GM23338 (cell line): ENCODE measurements at regions not wholly inside any gene's neighbourhood (a gene's known extent, or its start where the extent isn't known, plus 50 kb on each side); places are given as distances from the start of the nearest gene placed in this dataset.

Experiments used
- ATAC-seq: fragments of 200-7000 bp; cut with Tn5 transposase; 3 replicates; pipeline ENCODE4 v1.9.1; 2020
- DNase-seq: peaks from one replicate; pipeline ENCODE4 v3.0.0-alpha.2; 2015; ENCODE audit warnings: low spot score
- H2AFZ ChIP-seq: fragments of 200-600 bp; sonication (generic); 2 replicates; pipeline ENCODE4 v1.8.0; 2016; ENCODE audit warnings: antibody characterized with exemption, mild to moderate bottlenecking, moderate library complexity
- H3F3A ChIP-seq: fragments of 200-600 bp; sonication (generic); replicated peaks from 2 replicates; pipeline ENCODE4 v1.8.0; 2017; ENCODE audit warnings: antibody characterized with exemption, mixed run types, low read depth
- H3K27ac ChIP-seq: fragments of 200-600 bp; sonication (generic); 2 replicates; pipeline ENCODE4 v1.6.1; 2016; ENCODE audit warnings: low read depth
- H3K27me3 ChIP-seq: fragments of 200-600 bp; sonication (generic); 2 replicates; pipeline ENCODE4 v1.8.0; 2016; ENCODE audit warnings: mild to moderate bottlenecking, mixed run types, moderate library complexity; ENCODE audit not compliant: insufficient read depth
- H3K36me3 ChIP-seq: fragments of 200-600 bp; sonication (generic); 2 replicates; pipeline ENCODE4 v1.8.0; 2016; ENCODE audit warnings: mild to moderate bottlenecking; ENCODE audit not compliant: insufficient read depth
- H3K4me1 ChIP-seq: fragments of 200-600 bp; sonication (generic); 2 replicates; pipeline ENCODE4 v1.8.0; 2016; ENCODE audit warnings: mild to moderate bottlenecking, moderate library complexity; ENCODE audit not compliant: insufficient read depth
- H3K4me2 ChIP-seq: fragments of 200-600 bp; sonication (generic); 2 replicates; pipeline ENCODE4 v1.7.1; 2017; ENCODE audit warnings: mixed run types
- H3K4me3 ChIP-seq: fragments of 200-600 bp; sonication (generic); 2 replicates; pipeline ENCODE4 v1.6.1; 2016; ENCODE audit warnings: mixed run types
- H3K79me2 ChIP-seq: fragments of 200-600 bp; sonication (generic); replicated peaks from 2 replicates; pipeline ENCODE4 v1.8.0; 2017; ENCODE audit warnings: mild to moderate bottlenecking; ENCODE audit not compliant: insufficient read depth
- H3K9me2 ChIP-seq: fragments of 200-600 bp; sonication (generic); 2 replicates; pipeline ENCODE4 v1.8.0; 2017; ENCODE audit not compliant: insufficient read depth
- H4K20me1 ChIP-seq: fragments of 200-600 bp; sonication (generic); replicated peaks from 2 replicates; pipeline ENCODE4 v1.8.0; 2017; ENCODE audit warnings: mild to moderate bottlenecking; ENCODE audit not compliant: insufficient read depth
- H3K27ac Mint-ChIP-seq: 2 replicates; pipeline ENCODE4 v1.8.0; 2020; ENCODE audit warnings: inconsistent platforms, mild to moderate bottlenecking, moderate library complexity, mixed read lengths
- H3K27me3 Mint-ChIP-seq: 3 replicates; pipeline ENCODE4 v1.8.0; 2022; ENCODE audit warnings: low read depth, mild to moderate bottlenecking, moderate library complexity, mixed read lengths, inconsistent platforms; ENCODE audit not compliant: insufficient read depth, poor library complexity
- H3K36me3 Mint-ChIP-seq: 3 replicates; pipeline ENCODE4 v1.8.0; 2021; ENCODE audit warnings: low read depth, mild to moderate bottlenecking, inconsistent platforms, moderate library complexity, mixed read lengths
- H3K4me1 Mint-ChIP-seq: 3 replicates; pipeline ENCODE4 v1.8.0; 2020; ENCODE audit warnings: mild to moderate bottlenecking, inconsistent platforms, mixed read lengths
- H3K4me3 Mint-ChIP-seq: 3 replicates; pipeline ENCODE4 v1.8.0; 2021; ENCODE audit warnings: moderate library complexity, mild to moderate bottlenecking, inconsistent platforms, mixed read lengths
- H3K9me3 Mint-ChIP-seq: 3 replicates; pipeline ENCODE4 v1.8.0; 2020; ENCODE audit warnings: moderate library complexity, mild to moderate bottlenecking, inconsistent platforms, mixed read lengths
- CREB1 ChIP-seq: fragments of 250-450 bp; sonication (Bioruptor Pico); IDR thresholded peaks from 2 replicates; pipeline ENCODE4 v1.5.0; 2020; ENCODE audit warnings: low read depth, mild to moderate bottlenecking, moderate library complexity
- CTCF ChIP-seq, 2 experiments: fragments of 200-600 bp in 1 of 2; sonication (generic) in 1 of 2; conservative IDR thresholded peaks; 2 replicates each; pipeline versions ENCODE4 v1.5.1 to v1.6.1; 2016 to 2017; ENCODE audit warnings: antibody characterized with exemption in 2 of 2, low read depth in 2 of 2, mild to moderate bottlenecking in 2 of 2, moderate library complexity in 1 of 2
- EZH2 ChIP-seq: fragments of 200-600 bp; sonication (generic); IDR thresholded peaks from one replicate; pipeline ENCODE4 v1.8.0; 2017; ENCODE audit warnings: antibody characterized with exemption, mild to moderate bottlenecking, low read depth; ENCODE audit not compliant: unreplicated experiment
- JUNB ChIP-seq: IDR thresholded peaks from one replicate; pipeline ENCODE4 v1.6.1; 2016; ENCODE audit warnings: antibody characterized with exemption; ENCODE audit not compliant: unreplicated experiment
- NANOG ChIP-seq: IDR thresholded peaks from 2 replicates; pipeline ENCODE4 v1.6.1; 2016; ENCODE audit warnings: antibody characterized with exemption, borderline replicate concordance
- POLR2AphosphoS5 ChIP-seq: IDR thresholded peaks from 2 replicates; pipeline ENCODE4 v1.6.1; 2016; ENCODE audit warnings: antibody characterized with exemption, low read depth
- REST ChIP-seq: IDR thresholded peaks from one replicate; pipeline ENCODE4 v1.6.1; 2018; ENCODE audit warnings: antibody characterized with exemption; ENCODE audit not compliant: unreplicated experiment
- STAT1 ChIP-seq: IDR thresholded peaks from one replicate; pipeline ENCODE4 v1.6.1; 2016; ENCODE audit warnings: antibody characterized with exemption; ENCODE audit not compliant: unreplicated experiment
- ZNF114 ChIP-seq: fragments of 250-450 bp; sonication (Bioruptor Pico); IDR thresholded peaks from 2 replicates; pipeline ENCODE4 v1.5.0; 2020; ENCODE audit warnings: mild to moderate bottlenecking, moderate library complexity
- ZNF331 ChIP-seq: fragments of 250-450 bp; sonication (Bioruptor Pico); IDR thresholded peaks from 2 replicates; pipeline ENCODE4 v1.5.0; 2020; ENCODE audit warnings: low read depth, mild to moderate bottlenecking, moderate library complexity
- TF ChIP-seq, protein P1 (sequence below): fragments of 250-450 bp; sonication (Bioruptor Pico); IDR thresholded peaks from 2 replicates; pipeline ENCODE4 v1.5.0; 2020; ENCODE audit warnings: mild to moderate bottlenecking, moderate library complexity
- TF ChIP-seq, protein P2 (sequence below): IDR thresholded peaks from 2 replicates; pipeline ENCODE4 v1.6.1; 2016; ENCODE audit warnings: antibody characterized with exemption

GRCh38 chr12:94815450-94815849 lies 165.1 kb upstream of the TMCC3 start (continued):
- TF ChIP-seq, protein P1, sequence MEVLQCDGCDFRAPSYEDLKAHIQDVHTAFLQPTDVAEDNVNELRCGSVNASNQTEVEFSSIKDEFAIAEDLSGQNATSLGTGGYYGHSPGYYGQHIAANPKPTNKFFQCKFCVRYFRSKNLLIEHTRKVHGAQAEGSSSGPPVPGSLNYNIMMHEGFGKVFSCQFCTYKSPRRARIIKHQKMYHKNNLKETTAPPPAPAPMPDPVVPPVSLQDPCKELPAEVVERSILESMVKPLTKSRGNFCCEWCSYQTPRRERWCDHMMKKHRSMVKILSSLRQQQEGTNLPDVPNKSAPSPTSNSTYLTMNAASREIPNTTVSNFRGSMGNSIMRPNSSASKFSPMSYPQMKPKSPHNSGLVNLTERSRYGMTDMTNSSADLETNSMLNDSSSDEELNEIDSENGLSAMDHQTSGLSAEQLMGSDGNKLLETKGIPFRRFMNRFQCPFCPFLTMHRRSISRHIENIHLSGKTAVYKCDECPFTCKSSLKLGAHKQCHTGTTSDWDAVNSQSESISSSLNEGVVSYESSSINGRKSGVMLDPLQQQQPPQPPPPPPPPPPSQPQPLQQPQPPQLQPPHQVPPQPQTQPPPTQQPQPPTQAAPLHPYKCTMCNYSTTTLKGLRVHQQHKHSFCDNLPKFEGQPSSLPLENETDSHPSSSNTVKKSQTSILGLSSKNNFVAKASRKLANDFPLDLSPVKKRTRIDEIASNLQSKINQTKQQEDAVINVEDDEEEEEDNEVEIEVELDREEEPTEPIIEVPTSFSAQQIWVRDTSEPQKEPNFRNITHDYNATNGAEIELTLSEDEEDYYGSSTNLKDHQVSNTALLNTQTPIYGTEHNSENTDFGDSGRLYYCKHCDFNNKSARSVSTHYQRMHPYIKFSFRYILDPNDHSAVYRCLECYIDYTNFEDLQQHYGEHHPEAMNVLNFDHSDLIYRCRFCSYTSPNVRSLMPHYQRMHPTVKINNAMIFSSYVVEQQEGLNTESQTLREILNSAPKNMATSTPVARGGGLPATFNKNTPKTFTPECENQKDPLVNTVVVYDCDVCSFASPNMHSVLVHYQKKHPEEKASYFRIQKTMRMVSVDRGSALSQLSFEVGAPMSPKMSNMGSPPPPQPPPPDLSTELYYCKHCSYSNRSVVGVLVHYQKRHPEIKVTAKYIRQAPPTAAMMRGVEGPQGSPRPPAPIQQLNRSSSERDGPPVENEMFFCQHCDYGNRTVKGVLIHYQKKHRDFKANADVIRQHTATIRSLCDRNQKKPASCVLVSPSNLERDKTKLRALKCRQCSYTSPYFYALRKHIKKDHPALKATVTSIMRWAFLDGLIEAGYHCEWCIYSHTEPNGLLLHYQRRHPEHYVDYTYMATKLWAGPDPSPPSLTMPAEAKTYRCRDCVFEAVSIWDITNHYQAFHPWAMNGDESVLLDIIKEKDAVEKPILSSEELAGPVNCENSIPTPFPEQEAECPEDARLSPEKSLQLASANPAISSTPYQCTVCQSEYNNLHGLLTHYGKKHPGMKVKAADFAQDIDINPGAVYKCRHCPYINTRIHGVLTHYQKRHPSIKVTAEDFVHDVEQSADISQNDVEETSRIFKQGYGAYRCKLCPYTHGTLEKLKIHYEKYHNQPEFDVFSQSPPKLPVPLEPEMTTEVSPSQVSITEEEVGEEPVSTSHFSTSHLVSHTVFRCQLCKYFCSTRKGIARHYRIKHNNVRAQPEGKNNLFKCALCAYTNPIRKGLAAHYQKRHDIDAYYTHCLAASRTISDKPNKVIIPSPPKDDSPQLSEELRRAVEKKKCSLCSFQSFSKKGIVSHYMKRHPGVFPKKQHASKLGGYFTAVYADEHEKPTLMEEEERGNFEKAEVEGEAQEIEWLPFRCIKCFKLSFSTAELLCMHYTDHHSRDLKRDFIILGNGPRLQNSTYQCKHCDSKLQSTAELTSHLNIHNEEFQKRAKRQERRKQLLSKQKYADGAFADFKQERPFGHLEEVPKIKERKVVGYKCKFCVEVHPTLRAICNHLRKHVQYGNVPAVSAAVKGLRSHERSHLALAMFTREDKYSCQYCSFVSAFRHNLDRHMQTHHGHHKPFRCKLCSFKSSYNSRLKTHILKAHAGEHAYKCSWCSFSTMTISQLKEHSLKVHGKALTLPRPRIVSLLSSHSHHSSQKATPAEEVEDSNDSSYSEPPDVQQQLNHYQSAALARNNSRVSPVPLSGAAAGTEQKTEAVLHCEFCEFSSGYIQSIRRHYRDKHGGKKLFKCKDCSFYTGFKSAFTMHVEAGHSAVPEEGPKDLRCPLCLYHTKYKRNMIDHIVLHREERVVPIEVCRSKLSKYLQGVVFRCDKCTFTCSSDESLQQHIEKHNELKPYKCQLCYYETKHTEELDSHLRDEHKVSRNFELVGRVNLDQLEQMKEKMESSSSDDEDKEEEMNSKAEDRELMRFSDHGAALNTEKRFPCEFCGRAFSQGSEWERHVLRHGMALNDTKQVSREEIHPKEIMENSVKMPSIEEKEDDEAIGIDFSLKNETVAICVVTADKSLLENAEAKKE (CRISPR knock-in tag): no peak
- TF ChIP-seq EZH2 (no peak), POLR2AphosphoS5 (no peak), NANOG (no peak), CREB1 (CRISPR knock-in tag) (no peak)

- TF ChIP-seq CTCF (conservative IDR thresholded peaks at IDR 0.05; ENCODE audit: low read depth in 2 of 2) (no peak), REST (no peak), POLR2AphosphoS5 (no peak), STAT1 (no peak), ZNF114 (CRISPR knock-in tag) (no peak), JUNB (no peak), EZH2 (no peak), CREB1 (CRISPR knock-in tag) (no peak), ZNF331 (CRISPR knock-in tag) (no peak)
- TF ChIP-seq, protein P2, sequence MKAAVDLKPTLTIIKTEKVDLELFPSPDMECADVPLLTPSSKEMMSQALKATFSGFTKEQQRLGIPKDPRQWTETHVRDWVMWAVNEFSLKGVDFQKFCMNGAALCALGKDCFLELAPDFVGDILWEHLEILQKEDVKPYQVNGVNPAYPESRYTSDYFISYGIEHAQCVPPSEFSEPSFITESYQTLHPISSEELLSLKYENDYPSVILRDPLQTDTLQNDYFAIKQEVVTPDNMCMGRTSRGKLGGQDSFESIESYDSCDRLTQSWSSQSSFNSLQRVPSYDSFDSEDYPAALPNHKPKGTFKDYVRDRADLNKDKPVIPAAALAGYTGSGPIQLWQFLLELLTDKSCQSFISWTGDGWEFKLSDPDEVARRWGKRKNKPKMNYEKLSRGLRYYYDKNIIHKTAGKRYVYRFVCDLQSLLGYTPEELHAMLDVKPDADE: no peak
- Mint-ChIP-seq H3K27ac (no peak overlapping the region), H3K9me3 (peaks cover 40% of the 10 kb centered on the region), H3K36me3 (peaks cover 22% of the 10 kb centered on the region; the same call in 2 of the 3 replicates), H3K4me1 (peaks cover 13% of the 10 kb centered on the region), H3K4me3 (no peak overlapping the region), H3K27me3 (peaks cover 6% of the 10 kb centered on the region)
- H4K20me1 ChIP-seq: no peaks in the 10 kb centered on the region
- H2AFZ ChIP-seq: no peak overlapping the region
- DNase-seq: peak; percentile 28
- no peak for ATAC-seq
- H3K27me3 ChIP-seq: no peaks in the 10 kb centered on the region; the same call in 1 of the 2 replicates
- no peak overlapping the region for H3K4me3 ChIP-seq
- H3F3A ChIP-seq: no peaks in the 10 kb centered on the region
- H3K36me3 ChIP-seq: peaks cover 7% of the 10 kb centered on the region; the same call in 1 of the 2 replicates
- H3K27ac ChIP-seq: no peak overlapping the region
- no peaks in the 10 kb centered on the region for H3K9me2 ChIP-seq
- H3K79me2 ChIP-seq: no peaks in the 10 kb centered on the region
- H3K4me1 ChIP-seq: peaks cover 10% of the 10 kb centered on the region
- no peak overlapping the region for H3K4me2 ChIP-seq
Observed at GRCh38 chr12:94813314-94813713, 163.0 kb upstream of the TMCC3 start.
